ENCODE measurements at regions not wholly inside any gene's neighbourhood (a gene's known extent, or its start where the extent isn't known, plus 50 kb on each side); places are given as distances from the start of the nearest gene placed in this dataset.
"Not testable (repeated sequence)": the region's sequence is repeated elsewhere in the genome, so short reads cannot be mapped to it uniquely, and the experiment has no call there.

DNA sequence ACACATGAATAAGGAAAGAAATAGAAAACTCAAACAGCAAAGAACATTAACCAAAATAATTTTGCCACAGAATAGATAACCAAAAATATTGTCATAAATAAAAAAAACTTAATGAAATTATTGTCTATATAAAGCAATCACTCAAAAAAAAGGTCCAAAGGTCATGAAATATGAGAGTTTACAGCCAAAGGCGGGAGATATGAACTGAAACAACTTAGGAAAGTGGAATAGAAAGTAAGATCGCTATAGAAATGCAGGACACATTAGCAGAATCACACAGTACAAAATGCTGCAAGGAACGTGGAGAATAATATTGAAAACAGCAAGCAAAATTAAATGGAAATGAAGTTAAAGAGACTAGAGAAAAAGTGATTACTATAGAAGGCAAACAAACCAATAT lies 375.0 kb upstream of the ARHGEF26 start:
- no peak for DNase-seq (ENCODE audit: low read depth in 2 of 2)

DNA sequence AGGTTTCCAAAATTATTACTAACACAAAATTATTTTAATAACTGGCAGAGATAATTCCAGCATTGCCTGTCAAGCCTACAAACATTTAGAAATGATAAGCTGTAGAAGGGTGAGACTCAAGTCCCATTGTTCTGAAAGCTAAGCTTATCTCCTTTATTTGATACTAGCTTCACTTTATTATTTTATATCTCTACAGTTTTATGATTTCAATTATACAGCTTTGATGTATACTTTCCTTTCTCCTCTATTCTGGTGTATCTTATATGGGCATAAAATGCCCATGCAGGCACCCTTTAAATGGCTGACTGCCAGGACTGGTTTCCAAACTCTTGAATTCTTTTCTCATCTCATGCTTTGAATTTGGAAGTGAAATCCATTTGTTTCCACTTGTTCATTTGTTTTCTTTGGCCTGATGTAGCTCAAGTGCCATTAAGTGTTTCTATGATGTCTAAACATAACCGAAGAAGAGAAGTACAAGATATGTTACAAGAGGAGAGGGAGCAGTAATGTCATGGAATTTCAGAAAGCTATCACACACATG lies 372.1 kb upstream of the ARHGEF26 start:
- DNase-seq (ENCODE audit: low read depth in 2 of 2) = no peak

- no peak for DNase-seq (ENCODE audit: low read depth in 2 of 2)
Measured at GRCh38 chr3:153752405-153753027, 368.7 kb upstream of the ARHGEF26 start.

DNA sequence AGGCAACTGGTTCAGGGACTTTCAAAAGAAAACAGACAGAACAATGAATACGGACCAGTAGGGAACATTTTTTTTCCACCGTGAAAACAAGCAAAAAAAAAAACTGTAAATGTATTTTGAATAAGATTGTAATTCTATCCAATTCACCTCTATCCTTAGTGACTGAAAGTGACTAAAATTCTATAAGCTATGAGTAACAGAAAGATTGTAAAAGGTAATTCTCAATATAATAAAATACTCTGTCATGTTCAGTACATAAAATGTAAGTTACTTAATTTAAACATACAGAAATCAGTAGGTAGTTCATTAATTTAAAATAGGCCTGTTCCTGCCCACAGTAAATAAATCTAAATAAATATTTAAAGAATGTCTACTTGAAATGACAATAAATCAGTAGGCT lies 368.2 kb upstream of the ARHGEF26 start:
- DNase-seq (ENCODE audit: low read depth in 2 of 2) = no peak

GRCh38 chr3:153756816-153757215 lies 364.4 kb upstream of the ARHGEF26 start:
- no peak for DNase-seq (ENCODE audit: low read depth in 2 of 2)

DNA sequence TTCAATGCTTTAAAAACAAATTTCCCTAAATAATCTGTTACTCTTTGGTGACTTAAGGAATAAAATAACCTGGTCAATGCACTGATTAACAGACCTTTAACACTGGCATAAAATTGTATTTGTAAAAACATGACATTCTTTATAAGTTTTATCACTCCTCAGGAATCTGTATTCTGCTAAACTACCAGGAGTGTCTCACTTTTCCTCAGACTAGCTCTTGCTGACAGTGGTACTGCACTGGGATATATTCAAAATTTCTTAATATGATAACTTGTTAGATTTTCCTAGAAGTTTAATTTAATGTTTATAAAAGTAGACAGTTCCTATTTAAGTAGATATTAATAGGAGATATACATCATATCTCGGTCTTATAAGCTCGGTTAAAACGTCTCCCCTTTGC lies 363.4 kb upstream of the ARHGEF26 start:
- DNase-seq (ENCODE audit: low read depth in 2 of 2) = no peak

GRCh38 chr3:153760948-153761347 lies 360.2 kb upstream of the ARHGEF26 start:
- no peak for DNase-seq (ENCODE audit: low read depth in 2 of 2)

GRCh38 chr3:153762411-153763235 lies 358.6 kb upstream of the ARHGEF26 start:
- DNase-seq (ENCODE audit: low read depth in 2 of 2) = no peak

DNA sequence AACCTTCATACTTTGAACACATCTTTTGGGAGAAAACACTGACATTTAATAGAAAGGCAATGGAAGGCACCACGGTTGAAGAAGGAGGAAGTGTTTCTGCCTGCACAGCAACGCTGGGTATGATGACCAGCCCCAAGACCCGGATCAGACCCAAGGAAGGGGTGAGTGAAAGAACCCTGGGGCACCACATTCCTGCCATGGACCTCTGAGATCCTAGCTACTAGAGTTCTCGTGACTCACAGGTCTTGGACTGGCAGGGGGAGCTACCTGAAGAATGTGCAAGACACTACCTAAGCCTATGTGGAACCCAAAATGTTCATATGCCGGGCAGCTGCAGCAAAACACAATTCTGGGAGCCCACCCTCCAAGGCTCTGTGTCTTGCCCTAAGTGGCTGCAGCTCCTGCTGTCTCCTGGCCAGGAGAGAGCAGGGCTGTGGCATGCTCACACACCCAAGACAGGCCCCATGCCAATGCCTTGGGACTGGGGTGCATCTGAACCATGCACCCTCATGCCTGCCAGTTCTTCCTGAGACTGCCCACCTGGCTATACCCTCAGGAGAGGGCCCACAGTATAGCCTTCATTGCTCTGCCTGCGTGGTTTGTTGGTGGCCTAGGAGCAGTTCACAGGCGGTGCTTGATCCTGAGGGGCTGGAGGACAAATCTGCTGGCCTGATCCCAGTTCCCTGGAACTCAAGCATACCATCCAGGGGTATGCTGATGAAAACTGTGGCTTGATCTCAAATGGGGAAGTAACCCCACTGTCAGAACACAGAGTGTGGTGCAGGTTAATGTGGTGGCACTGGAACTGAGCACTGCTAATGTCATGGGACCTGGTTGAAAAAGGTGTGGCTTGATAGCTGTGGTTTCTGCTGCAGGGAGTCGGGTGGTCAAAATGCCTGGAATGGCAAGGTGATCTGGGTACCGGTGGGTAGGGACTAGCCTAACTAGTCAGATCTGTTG lies 353.3 kb upstream of the ARHGEF26 start:
- DNase-seq (ENCODE audit: low read depth in 2 of 2) = no peak

- DNase-seq (ENCODE audit: low read depth in 2 of 2) = peak; percentile 18 to 23
Measured at GRCh38 chr3:153768561-153769469, 352.4 kb upstream of the ARHGEF26 start.

DNA sequence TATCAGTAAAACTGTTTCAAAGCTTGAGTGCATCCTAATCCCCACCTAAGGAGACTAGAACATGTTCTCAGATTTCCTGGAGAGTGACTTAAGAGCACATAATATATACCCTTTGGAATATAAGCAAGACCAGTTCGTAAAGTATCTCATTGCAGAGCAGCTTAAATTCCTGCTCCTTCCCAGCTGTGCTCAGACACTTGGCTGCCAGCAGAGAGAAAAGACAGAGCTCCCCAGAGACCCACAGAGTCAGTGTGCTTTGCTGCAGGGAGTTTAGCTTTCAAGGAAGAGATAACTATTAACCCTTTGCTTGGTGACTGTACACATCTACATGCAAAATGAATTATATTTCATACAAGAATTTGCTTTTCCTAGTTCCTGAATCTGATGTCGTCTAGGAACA lies 338.1 kb upstream of the ARHGEF26 start:
- peak in 1 of 2 experiments; percentile 14 for DNase-seq (ENCODE audit: low read depth in 2 of 2)

- DNase-seq (ENCODE audit: low read depth in 2 of 2) = no peak
Measured at GRCh38 chr3:153783741-153784480, 337.3 kb upstream of the ARHGEF26 start.

GRCh38 chr3:153785901-153786300 lies 335.3 kb upstream of the ARHGEF26 start:
- DNase-seq (ENCODE audit: low read depth in 2 of 2) = no peak

DNA sequence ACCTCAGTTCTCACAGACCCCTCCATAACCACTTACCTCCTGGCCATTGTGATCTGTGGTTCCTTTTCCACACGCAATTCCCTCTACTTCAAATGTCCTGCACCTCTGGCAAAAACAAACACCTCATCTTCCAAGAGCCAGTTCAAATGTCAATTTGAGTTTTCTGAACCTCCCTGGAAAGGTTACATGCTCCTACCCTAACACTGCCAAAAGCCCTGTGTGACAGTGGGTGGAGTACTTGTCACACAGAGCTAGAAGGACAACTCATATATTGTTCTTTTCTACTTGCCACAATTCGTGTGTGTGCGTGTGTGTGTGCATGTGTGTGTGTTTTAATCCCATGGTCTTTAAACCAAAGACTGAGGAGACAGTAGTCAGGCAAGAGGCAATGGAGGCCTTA lies 331.8 kb upstream of the ARHGEF26 start:
- no peak for DNase-seq (ENCODE audit: low read depth in 2 of 2)

DNA sequence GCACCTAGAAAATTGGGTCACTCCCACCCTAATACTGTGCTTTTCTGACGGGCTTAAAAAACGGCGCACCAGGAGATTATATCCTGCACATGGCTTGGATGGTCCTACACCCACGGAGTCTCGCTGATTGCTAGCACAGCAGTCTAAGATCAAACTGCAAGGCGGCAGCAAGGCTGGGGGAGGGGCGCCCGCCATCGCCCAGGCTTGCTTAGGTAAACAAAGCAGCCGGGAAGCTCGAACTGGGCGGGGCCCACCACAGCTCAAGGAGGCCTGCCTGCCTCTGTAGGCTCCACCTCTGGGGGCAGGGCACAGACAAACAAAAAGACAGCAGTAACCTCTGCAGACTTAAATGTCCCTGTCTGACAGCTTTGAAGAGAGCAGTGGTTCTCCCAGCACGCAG lies 324.1 kb upstream of the ARHGEF26 start:
- not testable (repeated sequence) for DNase-seq (ENCODE audit: low read depth in 2 of 2)

DNA sequence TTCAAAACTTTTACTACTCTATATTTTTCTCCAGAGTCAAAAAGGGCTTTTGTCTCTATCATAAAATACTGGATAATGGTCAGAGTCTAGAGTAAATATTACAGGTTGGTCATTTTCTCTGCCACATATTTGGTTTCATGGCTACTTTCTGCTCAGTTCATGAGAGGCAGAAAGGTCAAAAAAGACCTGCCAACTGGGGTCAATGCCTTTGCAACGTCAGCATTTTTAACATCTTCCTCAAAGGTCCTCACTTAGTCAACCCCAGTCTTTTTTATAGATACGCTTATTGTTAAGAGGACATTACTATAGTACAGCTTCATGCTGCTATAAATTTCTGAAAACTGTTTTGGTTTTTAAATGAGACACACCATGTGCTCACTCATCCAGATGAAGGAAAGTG lies 312.1 kb upstream of the ARHGEF26 start:
- no peak for DNase-seq (ENCODE audit: low read depth in 2 of 2)

DNA sequence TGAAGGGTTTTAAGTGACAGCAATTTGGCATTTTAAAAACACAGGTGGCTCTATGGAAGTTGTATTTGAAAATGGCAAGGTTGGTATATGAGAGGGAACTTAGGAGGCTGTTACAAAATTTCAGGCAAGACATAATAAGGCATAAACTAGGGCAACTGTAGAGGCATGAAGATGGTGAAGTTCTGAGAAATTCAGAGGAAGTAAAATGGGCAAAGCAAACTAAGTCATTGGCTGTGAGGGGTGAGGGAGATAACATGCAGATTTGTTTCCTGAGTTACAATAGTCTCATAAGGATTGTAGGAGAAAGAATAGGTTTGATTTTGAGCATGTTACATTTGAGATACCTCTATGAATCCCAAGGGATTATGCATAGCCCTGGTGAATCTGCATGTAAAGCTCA lies 302.9 kb upstream of the ARHGEF26 start:
- DNase-seq (ENCODE audit: low read depth in 2 of 2) = no peak

DNA sequence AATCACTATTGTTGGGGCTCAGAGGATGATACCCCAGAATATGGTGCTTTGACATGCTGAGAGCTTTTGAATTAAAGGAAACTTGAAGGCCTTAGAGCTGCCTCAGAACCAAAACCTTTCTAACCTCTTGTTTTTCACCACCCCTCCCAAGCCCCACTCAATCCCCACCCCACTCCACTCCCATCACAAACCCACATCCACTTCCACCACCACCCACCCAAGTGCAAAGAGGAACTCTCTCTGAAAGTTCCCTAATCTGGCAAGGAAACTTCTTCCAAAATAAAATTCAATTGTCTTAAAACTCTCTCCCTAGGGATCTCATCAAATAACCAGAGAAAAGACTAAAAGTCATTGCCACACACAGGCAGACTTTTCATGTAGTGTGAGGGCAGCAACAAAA lies 301.2 kb upstream of the ARHGEF26 start:
- DNase-seq (ENCODE audit: low read depth in 2 of 2) = no peak

DNA sequence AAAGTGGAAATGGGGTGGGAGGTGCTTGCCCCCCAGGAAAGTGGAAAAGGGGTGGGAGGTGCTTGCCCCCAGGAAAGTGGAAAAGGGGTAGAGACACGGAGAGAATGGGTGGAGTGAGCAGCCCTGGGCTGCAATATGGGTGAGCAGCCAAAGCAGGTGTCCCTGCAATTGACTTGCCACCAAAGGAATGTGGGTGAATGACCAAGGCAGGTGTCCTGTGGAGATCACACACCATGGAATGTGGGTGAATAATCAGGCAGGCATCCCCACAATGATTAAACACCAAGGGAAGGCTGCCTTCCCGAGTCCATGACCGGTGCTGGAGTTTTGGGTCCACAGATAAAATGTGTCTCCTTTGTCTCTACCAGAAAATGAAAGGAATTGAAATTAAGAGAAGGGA lies 292.8 kb upstream of the ARHGEF26 start:
- not testable (repeated sequence) for DNase-seq (ENCODE audit: low read depth in 2 of 2)

DNA sequence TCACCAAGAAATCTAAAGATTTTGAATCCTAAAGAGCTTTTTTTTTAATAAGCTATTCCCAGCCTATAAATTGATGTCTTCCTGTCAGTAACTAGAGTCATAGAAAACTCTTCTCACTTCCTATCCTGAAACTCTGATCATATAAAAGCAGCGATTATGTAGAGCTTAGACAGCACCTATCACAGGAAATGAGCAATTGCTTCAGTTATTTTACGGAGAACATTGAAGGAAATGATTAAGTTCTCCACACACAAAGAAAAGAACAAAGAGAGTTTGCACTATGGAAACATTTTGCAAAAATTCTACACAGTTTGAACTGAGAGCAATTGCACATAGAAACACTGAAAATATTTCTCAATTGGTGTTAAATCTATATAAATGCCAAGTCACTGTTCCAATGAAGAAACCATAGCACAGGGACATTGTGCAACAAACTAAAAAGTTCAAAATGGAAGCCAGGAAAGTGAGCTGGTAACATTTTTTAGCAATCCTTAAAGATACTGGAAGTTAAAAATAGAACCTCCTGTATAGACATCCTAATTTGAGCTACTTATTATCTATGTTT lies 291.5 kb upstream of the ARHGEF26 start:
- peak in 1 of 2 experiments; percentile 1 for DNase-seq (ENCODE audit: low read depth in 2 of 2)
